H1 (cell line): ENCODE measurements at regions not wholly inside any gene's neighbourhood (a gene's known extent, or its start where the extent isn't known, plus 50 kb on each side); places are given as distances from the start of the nearest gene placed in this dataset.

Source experiments
- CTCF ChIA-PET: fragments of 300-600 bp; sonication (Branson Sonifier 250); formaldehyde crosslinking; loops from one replicate; lab custom pipeline; 2021; ENCODE audit not compliant: partially characterized antibody; lab: Charles Lee
- POLR2A ChIA-PET: fragments of 300-600 bp; sonication (Branson Sonifier 250); formaldehyde crosslinking; loops from one replicate; lab custom pipeline; 2021; ENCODE audit warnings: inconsistent platforms; ENCODE audit not compliant: partially characterized antibody; lab: Charles Lee
- DNase-seq, 2 experiments: peaks; one replicate each; pipeline versions ENCODE4 v3.0.0 to v3.0.0-alpha.2; 2010 to 2022; ENCODE audit warnings: low spot score in 2 of 2, low read depth in 1 of 2, mixed read lengths in 1 of 2
- FAIRE-seq: peaks from 2 replicates; lab custom pipeline; 2011; peaks lifted over from hg19 to GRCh38; lab: Jason Lieb, UNC
- H2AFZ ChIP-seq: 2 replicates; pipeline ENCODE4 v1.8.1; 2012; ENCODE audit warnings: low read length, inconsistent platforms
- H2AK5ac ChIP-seq: 2 replicates; pipeline ENCODE4 v1.6.1; 2013; ENCODE audit warnings: low read depth, low read length
- H2BK120ac ChIP-seq: replicated peaks from 2 replicates; pipeline ENCODE3; 2013; ENCODE audit warnings: low read depth, low read length, inconsistent platforms
- H2BK12ac ChIP-seq: 2 replicates; pipeline ENCODE4 v1.6.1; 2013; ENCODE audit warnings: low read depth, low read length
- H2BK15ac ChIP-seq: 2 replicates; pipeline ENCODE4 v1.6.1; 2013; ENCODE audit warnings: low read length
- H2BK20ac ChIP-seq: 2 replicates; pipeline ENCODE4 v1.6.1; 2013; ENCODE audit warnings: low read length
- H2BK5ac ChIP-seq: 2 replicates; pipeline ENCODE4 v1.6.1; 2013; ENCODE audit warnings: low read depth, low read length
- H3K14ac ChIP-seq: 2 replicates; pipeline ENCODE4 v1.6.1; 2013; ENCODE audit warnings: inconsistent platforms; ENCODE audit not compliant: insufficient read length
- H3K18ac ChIP-seq: 2 replicates; pipeline ENCODE4 v1.6.1; 2013; ENCODE audit warnings: low read length; ENCODE audit errors: extremely low read depth
- H3K23ac ChIP-seq: 2 replicates; pipeline ENCODE4 v1.6.1; 2013; ENCODE audit warnings: inconsistent platforms; ENCODE audit not compliant: insufficient read length
- H3K23me2 ChIP-seq: 2 replicates; pipeline ENCODE4 v1.6.1; 2013; ENCODE audit warnings: low read depth, low read length
- H3K27ac ChIP-seq: 2 replicates; pipeline ENCODE4 v1.6.1; 2011; ENCODE audit warnings: low read depth, low read length, inconsistent platforms
- H3K27me3 ChIP-seq, 4 experiments: replicated peaks in 1 of 4; 1 replicate in 1 of 4; 2 replicates in 3 of 4; pipeline versions ENCODE4 v1.6.1 to v1.8.1; 2011 to 2013; ENCODE audit warnings: low read length in 3 of 4, mild to moderate bottlenecking in 3 of 4, inconsistent platforms in 2 of 4, mixed read lengths in 2 of 4, moderate library complexity in 1 of 4; ENCODE audit not compliant: control insufficient read depth in 3 of 4, insufficient read depth in 3 of 4; ENCODE audit errors: extremely low read depth in 1 of 4
- H3K36me3 ChIP-seq, 4 experiments: 2 replicates each; pipeline versions ENCODE4 v1.6.1 to v1.8.1; 2011 to 2013; ENCODE audit warnings: mild to moderate bottlenecking in 4 of 4, low read length in 3 of 4, moderate library complexity in 2 of 4, control low read depth in 1 of 4, inconsistent platforms in 1 of 4; ENCODE audit not compliant: insufficient read depth in 4 of 4, control insufficient read depth in 2 of 4
- H3K4ac ChIP-seq: replicated peaks from 2 replicates; pipeline ENCODE3; 2013; ENCODE audit warnings: low read length, low read depth, mixed read lengths, inconsistent platforms; ENCODE audit not compliant: insufficient read length
- H3K4me1 ChIP-seq, 4 experiments: replicated peaks in 1 of 4; 1 replicate in 1 of 4; 2 replicates in 3 of 4; pipeline versions ENCODE4 v1.6.1 to v1.8.1; 2011 to 2013; ENCODE audit warnings: low read length in 3 of 4, inconsistent platforms in 2 of 4, mixed read lengths in 1 of 4; ENCODE audit not compliant: insufficient read depth in 4 of 4, control insufficient read depth in 3 of 4
- H3K4me2 ChIP-seq, 2 experiments: 2 replicates each; pipeline versions ENCODE4 v1.6.1 to v1.8.1; 2011 to 2013; ENCODE audit warnings: low read depth in 2 of 2, low read length in 2 of 2, control low read depth in 1 of 2, inconsistent platforms in 1 of 2, mild to moderate bottlenecking in 1 of 2; ENCODE audit not compliant: insufficient read depth in 1 of 2
- H3K4me3 ChIP-seq, 4 experiments: fragments of 200-600, 300-600 bp in 1 of 4; sonication (generic), shearing (Covaris generic), sonication (Bioruptor Twin) in 1 of 4; 2 replicates each; pipeline versions ENCODE4 v1.5.1 to v1.8.1; 2011 to 2016; ENCODE audit warnings: low read length in 4 of 4, low read depth in 3 of 4, control low read depth in 2 of 4, inconsistent platforms in 2 of 4, mild to moderate bottlenecking in 2 of 4, mixed read lengths in 1 of 4, moderate library complexity in 1 of 4; ENCODE audit not compliant: insufficient read depth in 2 of 4; ENCODE audit errors: extremely low read depth in 1 of 4
- H3K56ac ChIP-seq: replicated peaks from 2 replicates; pipeline ENCODE3; 2013; ENCODE audit warnings: low read depth, mild to moderate bottlenecking, mixed read lengths, low read length, inconsistent platforms; ENCODE audit not compliant: insufficient read length
- H3K79me1 ChIP-seq: 2 replicates; pipeline ENCODE4 v1.6.1; 2013; ENCODE audit warnings: low read depth, low read length, control low read depth
- H3K79me2 ChIP-seq, 2 experiments: 2 replicates each; pipeline versions ENCODE4 v1.6.1 to v1.8.1; 2012 to 2013; ENCODE audit warnings: low read length in 2 of 2, mild to moderate bottlenecking in 2 of 2, inconsistent platforms in 1 of 2; ENCODE audit not compliant: insufficient read depth in 2 of 2, control insufficient read depth in 1 of 2
- H3K9ac ChIP-seq, 4 experiments: replicated peaks in 1 of 4; 1 replicate in 1 of 4; 2 replicates in 3 of 4; pipeline versions ENCODE4 v1.6.1 to v1.8.1; 2011 to 2013; ENCODE audit warnings: low read depth in 3 of 4, low read length in 3 of 4, control low read depth in 2 of 4, mild to moderate bottlenecking in 2 of 4, moderate library complexity in 2 of 4, inconsistent platforms in 1 of 4; ENCODE audit errors: extremely low read depth in 1 of 4
- H3K9me3 ChIP-seq, 2 experiments: 2 replicates each; pipeline versions ENCODE4 v1.6.1 to v1.8.1; 2012 to 2013; ENCODE audit warnings: mild to moderate bottlenecking in 2 of 2, moderate library complexity in 2 of 2, control low read depth in 1 of 2, inconsistent platforms in 1 of 2, low read depth in 1 of 2, low read length in 1 of 2, mixed read lengths in 1 of 2; ENCODE audit not compliant: insufficient read depth in 2 of 2
- H4K20me1 ChIP-seq, 2 experiments: replicated peaks in 1 of 2; 2 replicates each; pipeline versions ENCODE3 to v1.8.1; 2011 to 2013; ENCODE audit warnings: inconsistent platforms in 2 of 2, low read length in 2 of 2, mild to moderate bottlenecking in 1 of 2; ENCODE audit not compliant: insufficient read depth in 2 of 2, control insufficient read depth in 1 of 2
- H4K5ac ChIP-seq: 2 replicates; pipeline ENCODE4 v1.6.1; 2013; ENCODE audit warnings: low read length, low read depth, mixed read lengths, inconsistent platforms; ENCODE audit not compliant: insufficient read length
- H4K8ac ChIP-seq: 2 replicates; pipeline ENCODE4 v1.8.0; 2013; ENCODE audit warnings: mild to moderate bottlenecking, moderate library complexity, low read length, inconsistent platforms; ENCODE audit not compliant: insufficient read depth; ENCODE audit errors: extremely low read depth
- H4K91ac ChIP-seq: replicated peaks from 2 replicates; pipeline ENCODE3; 2013; ENCODE audit warnings: low read length, mixed read lengths, inconsistent platforms; ENCODE audit not compliant: insufficient read length
- POLR2A ChIP-seq, 2 experiments: IDR thresholded peaks; 1 replicate in 1 of 2; 2 replicates in 1 of 2; pipeline ENCODE4 v1.6.1; 2011; ENCODE audit warnings: low read depth in 2 of 2, low read length in 2 of 2, mild to moderate bottlenecking in 2 of 2; ENCODE audit errors: control extremely low read depth in 1 of 2
- RAD21 ChIP-seq, 2 experiments: IDR thresholded peaks in 1 of 2; conservative IDR thresholded peaks in 1 of 2; 2 replicates each; pipeline ENCODE4 v1.6.1; 2011; ENCODE audit warnings: low read depth in 2 of 2, low read length in 2 of 2, improper control_type of control experiment in 1 of 2, inconsistent platforms in 1 of 2, mild to moderate bottlenecking in 1 of 2, moderate library complexity in 1 of 2
- WGBS, 2 experiments: shearing (Covaris generic) in 1 of 2; methylation state at CpG; one replicate each; pipeline versions ENCODE4 v1.1.6 to v1.1.7; 2013 to 2015; ENCODE audit warnings: low lambda C conversion rate in 2 of 2, mixed read lengths in 2 of 2, inconsistent platforms in 1 of 2, low coverage in 1 of 2, missing lambda C conversion rate in 1 of 2; ENCODE audit not compliant: insufficient replicate concordance in 2 of 2, insufficient coverage in 1 of 2, insufficient read length in 1 of 2; ENCODE audit errors: extremely low coverage in 1 of 2, missing lambda C conversion rate in 1 of 2; 5-methylcytosine and 5-hydroxymethylcytosine counted together
- TF ChIP-seq, protein P1 (sequence below), 3 experiments: IDR thresholded peaks; 1 replicate in 2 of 3; 2 replicates in 1 of 3; pipeline versions ENCODE4 v1.5.1 to v1.6.1; 2011; ENCODE audit warnings: low read length in 3 of 3, mild to moderate bottlenecking in 3 of 3, inconsistent platforms in 2 of 3, low read depth in 1 of 3, moderate library complexity in 1 of 3; ENCODE audit not compliant: insufficient read depth in 1 of 3; ENCODE audit errors: control extremely low read depth in 1 of 3

DNA sequence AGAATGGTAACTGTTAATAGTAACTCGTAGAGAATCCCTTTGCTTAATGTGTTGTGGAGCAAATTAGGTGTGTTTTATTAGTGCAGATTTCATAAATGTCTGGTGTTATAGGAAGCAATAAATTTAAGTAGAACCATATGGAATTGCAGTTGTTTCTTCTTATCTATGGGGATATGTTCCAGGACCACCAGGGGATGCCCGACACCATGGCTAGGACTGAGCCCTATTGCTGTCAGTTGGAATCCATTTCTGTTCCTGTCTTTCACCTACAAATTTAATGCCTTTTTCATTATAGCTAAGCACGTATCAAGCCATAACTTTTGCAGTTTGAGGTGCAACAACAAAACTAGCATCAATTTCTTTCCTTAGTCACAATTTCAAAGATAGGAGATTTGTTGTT, 72.5 kb downstream of the DDIT4L start:
- no peak overlapping the region for H4K91ac ChIP-seq
- no peak overlapping the region for H3K4me2 ChIP-seq
- H3K27me3 ChIP-seq = peaks cover 0 to 7% (median 2%) of the 10 kb centered on the region in 4 experiments; a peak in 4 of 7 replicates
- H2BK5ac ChIP-seq = no peak overlapping the region
- peaks cover 0 to 6% (median 3%) of the 10 kb centered on the region in 4 experiments; a peak in 3 of 7 replicates for H3K4me1 ChIP-seq
- TF ChIP-seq POLR2A (IDR thresholded peaks at IDR 0.05; ENCODE audit: control extremely low read depth in 1 of 2, low read depth in 2 of 2, low read length in 2 of 2) = no peak
- TF ChIP-seq RAD21 (IDR thresholded peaks at IDR 0.05 in 1 of 2, conservative IDR thresholded peaks at IDR 0.05 in 1 of 2; ENCODE audit: low read depth in 2 of 2, low read length in 2 of 2) = peak; percentile 41 to 52
- TF ChIP-seq, protein P1, sequence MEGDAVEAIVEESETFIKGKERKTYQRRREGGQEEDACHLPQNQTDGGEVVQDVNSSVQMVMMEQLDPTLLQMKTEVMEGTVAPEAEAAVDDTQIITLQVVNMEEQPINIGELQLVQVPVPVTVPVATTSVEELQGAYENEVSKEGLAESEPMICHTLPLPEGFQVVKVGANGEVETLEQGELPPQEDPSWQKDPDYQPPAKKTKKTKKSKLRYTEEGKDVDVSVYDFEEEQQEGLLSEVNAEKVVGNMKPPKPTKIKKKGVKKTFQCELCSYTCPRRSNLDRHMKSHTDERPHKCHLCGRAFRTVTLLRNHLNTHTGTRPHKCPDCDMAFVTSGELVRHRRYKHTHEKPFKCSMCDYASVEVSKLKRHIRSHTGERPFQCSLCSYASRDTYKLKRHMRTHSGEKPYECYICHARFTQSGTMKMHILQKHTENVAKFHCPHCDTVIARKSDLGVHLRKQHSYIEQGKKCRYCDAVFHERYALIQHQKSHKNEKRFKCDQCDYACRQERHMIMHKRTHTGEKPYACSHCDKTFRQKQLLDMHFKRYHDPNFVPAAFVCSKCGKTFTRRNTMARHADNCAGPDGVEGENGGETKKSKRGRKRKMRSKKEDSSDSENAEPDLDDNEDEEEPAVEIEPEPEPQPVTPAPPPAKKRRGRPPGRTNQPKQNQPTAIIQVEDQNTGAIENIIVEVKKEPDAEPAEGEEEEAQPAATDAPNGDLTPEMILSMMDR (IDR thresholded peaks at IDR 0.05; ENCODE audit: control extremely low read depth in 1 of 3, insufficient read depth in 1 of 3, low read depth in 1 of 3, low read length in 3 of 3) = peak in 1 of 3 experiments; percentile 22; a peak in 2 of 4 replicates
- H3K18ac ChIP-seq = no peak overlapping the region
- no peak overlapping the region for H3K56ac ChIP-seq
- no peak overlapping the region for H2BK12ac ChIP-seq
- no peak overlapping the region for H4K8ac ChIP-seq
- H2BK15ac ChIP-seq = no peak overlapping the region
- H3K23ac ChIP-seq = no peak overlapping the region
- H2AFZ ChIP-seq = no peak overlapping the region
- H3K36me3 ChIP-seq = no peaks in the 10 kb centered on the region
- no peaks in the 10 kb centered on the region for H3K79me1 ChIP-seq
- H2AK5ac ChIP-seq = no peak overlapping the region
- no peaks in the 10 kb centered on the region for H3K79me2 ChIP-seq
- no peaks in the 10 kb centered on the region for H3K9me3 ChIP-seq
- no peak overlapping the region for H2BK20ac ChIP-seq
- FAIRE-seq (no peak), DNase-seq (no peak)
- no peak overlapping the region for H3K4ac ChIP-seq
- H4K5ac ChIP-seq = no peak overlapping the region
- 81% methylated on average over 3 of the region's 3 CpGs; no CpG with 5 or more reads in 1 of the 2 experiments for WGBS, 2 experiments
- CTCF ChIA-PET = interaction anchor here (0.6 to 1.7 kb wide), 4 partner anchors 11 to 1075 kb away, joined by 3 to 4 read pairs (median 3); no protein-coding TSS in a partner anchor
- no peak overlapping the region for H2BK120ac ChIP-seq
- H3K4me3 ChIP-seq = no peak overlapping the region
- H3K23me2 ChIP-seq = no peaks in the 10 kb centered on the region
- no peak overlapping the region for H3K9ac ChIP-seq
- no peak overlapping the region for H3K14ac ChIP-seq
- no peak overlapping the region for H3K27ac ChIP-seq
- POLR2A ChIA-PET = no interaction called here
- no peaks in the 10 kb centered on the region for H4K20me1 ChIP-seq
